ENCODE measurements at regions not wholly inside any gene's neighbourhood (a gene's known extent, or its start where the extent isn't known, plus 50 kb on each side); places are given as distances from the start of the nearest gene placed in this dataset.
A peak's percentile ranks its signal among the peaks of the same experiment; 100 is the strongest.
"Not testable (repeated sequence)": the region's sequence is repeated elsewhere in the genome, so short reads cannot be mapped to it uniquely, and the experiment has no call there.

DNA sequence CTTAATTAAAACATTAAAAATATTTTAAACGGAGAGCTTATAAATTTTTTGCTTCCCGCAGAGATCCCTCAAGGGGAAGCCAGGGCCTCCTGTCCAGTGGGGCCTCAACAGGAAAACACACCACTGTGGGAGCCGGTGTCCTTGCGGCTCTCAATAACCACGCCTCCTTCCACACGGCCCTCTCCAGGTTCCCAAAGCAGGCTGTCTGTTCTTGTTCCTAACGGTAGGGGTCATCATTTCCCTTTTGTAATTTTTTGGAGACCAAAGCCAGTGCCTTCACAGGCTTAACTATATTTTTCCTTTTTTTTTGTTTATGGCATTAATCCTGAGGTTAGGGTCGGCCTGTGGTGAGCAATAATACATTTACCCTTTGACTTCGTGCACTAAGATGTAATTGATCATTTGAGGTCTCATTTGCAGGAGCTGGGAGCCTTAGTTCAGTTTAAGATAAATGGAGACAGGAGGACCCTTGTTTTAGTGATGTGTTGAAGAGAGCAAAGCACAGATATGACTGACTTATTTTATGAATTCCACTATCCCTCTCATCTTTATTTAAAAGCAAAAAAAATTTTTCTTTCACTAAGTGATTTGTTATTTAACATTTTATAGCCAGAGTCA is 77.5 kb upstream of the N4BP1 start:
- CTCF ChIA-PET, result interaction anchor here (0.6 to 3.7 kb wide), 18 partner anchors 8 to 904 kb away, joined by 3 to 26 read pairs (median 4); no protein-coding TSS in a partner anchor
- POLR2A ChIA-PET, result no interaction called here
- TF ChIP-seq, protein P1, sequence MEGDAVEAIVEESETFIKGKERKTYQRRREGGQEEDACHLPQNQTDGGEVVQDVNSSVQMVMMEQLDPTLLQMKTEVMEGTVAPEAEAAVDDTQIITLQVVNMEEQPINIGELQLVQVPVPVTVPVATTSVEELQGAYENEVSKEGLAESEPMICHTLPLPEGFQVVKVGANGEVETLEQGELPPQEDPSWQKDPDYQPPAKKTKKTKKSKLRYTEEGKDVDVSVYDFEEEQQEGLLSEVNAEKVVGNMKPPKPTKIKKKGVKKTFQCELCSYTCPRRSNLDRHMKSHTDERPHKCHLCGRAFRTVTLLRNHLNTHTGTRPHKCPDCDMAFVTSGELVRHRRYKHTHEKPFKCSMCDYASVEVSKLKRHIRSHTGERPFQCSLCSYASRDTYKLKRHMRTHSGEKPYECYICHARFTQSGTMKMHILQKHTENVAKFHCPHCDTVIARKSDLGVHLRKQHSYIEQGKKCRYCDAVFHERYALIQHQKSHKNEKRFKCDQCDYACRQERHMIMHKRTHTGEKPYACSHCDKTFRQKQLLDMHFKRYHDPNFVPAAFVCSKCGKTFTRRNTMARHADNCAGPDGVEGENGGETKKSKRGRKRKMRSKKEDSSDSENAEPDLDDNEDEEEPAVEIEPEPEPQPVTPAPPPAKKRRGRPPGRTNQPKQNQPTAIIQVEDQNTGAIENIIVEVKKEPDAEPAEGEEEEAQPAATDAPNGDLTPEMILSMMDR (IDR thresholded peaks at IDR 0.05; ENCODE audit: control extremely low read depth, extremely low read depth, low read depth, missing control alignments), result peak; percentile 82
- peak; percentile 65 for DNase-seq (ENCODE audit: extremely low spot score)

GRCh38 chr16:48684148-48684547 is 74.2 kb upstream of the N4BP1 start:
- TF ChIP-seq, protein P1 (IDR thresholded peaks at IDR 0.05; ENCODE audit: control extremely low read depth, extremely low read depth, low read depth, missing control alignments), result no peak
- no peak for DNase-seq (ENCODE audit: extremely low spot score)
- POLR2A ChIA-PET, result no interaction called here
- CTCF ChIA-PET, result no interaction called here

- ChIA-PET POLR2A (no interaction called here), CTCF (no interaction called here)
- TF ChIP-seq, protein P1 (IDR thresholded peaks at IDR 0.05; ENCODE audit: control extremely low read depth, extremely low read depth, low read depth, missing control alignments), result no peak
- no peak for DNase-seq (ENCODE audit: extremely low spot score)
Observed at GRCh38 chr16:48682971-48683370, 73.0 kb upstream of the N4BP1 start.

DNA sequence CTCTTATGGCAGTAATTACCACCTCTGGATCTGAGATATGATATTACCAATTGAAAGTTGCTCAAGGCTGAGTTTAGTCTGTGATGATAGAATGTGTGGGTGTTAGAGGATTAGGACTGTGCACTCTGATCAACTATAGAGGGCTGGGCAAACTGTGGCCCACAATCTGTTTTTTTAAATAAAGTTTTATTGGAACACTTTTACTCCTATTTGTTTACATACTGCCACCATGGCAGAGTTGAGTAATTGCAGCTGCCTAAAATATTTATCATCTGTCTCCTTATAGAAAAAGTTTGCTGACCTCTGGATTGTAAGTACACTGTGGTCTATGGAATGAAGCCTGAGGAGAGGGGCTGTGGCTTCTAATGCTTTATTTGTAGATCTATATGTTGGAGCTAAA is 71.5 kb upstream of the N4BP1 start:
- ChIA-PET CTCF (no interaction called here), POLR2A (no interaction called here)
- TF ChIP-seq, protein P1 (IDR thresholded peaks at IDR 0.05; ENCODE audit: control extremely low read depth, extremely low read depth, low read depth, missing control alignments), result no peak
- DNase-seq (ENCODE audit: extremely low spot score), result no peak

GRCh38 chr16:48680881-48681280 is 70.9 kb upstream of the N4BP1 start:
- no peak for DNase-seq (ENCODE audit: extremely low spot score)
- ChIA-PET POLR2A (no interaction called here), CTCF (no interaction called here)
- TF ChIP-seq, protein P1 (IDR thresholded peaks at IDR 0.05; ENCODE audit: control extremely low read depth, extremely low read depth, low read depth, missing control alignments), result no peak

GRCh38 chr16:48676836-48677235 is 66.9 kb upstream of the N4BP1 start:
- TF ChIP-seq, protein P1 (IDR thresholded peaks at IDR 0.05; ENCODE audit: control extremely low read depth, extremely low read depth, low read depth, missing control alignments), result no peak
- POLR2A ChIA-PET, result no interaction called here
- CTCF ChIA-PET, result interaction anchor here (1.3 kb wide), 1 partner anchor 10 kb away, joined by 4 read pairs; no protein-coding TSS in a partner anchor
- no peak for DNase-seq (ENCODE audit: extremely low spot score)

DNA sequence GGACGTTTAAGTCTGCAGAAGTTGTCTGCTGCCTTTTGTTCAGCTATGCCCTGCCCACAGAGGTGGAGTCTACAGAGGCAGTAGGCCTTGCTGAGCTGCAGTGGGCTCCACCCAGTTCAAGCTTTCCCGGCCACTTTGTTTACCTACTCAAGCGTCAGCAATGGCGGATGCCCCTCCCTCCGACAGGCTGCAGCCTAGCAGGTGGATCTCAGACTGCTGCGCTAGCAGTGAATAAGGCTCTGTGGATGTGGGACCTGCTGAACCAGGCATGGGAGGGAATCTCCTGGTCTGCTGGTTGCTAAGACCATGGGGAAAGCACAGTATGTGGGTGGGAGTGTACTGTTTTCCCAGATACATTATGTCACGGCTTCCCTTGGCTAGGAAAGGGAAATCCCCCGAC is 58.2 kb upstream of the N4BP1 start:
- DNase-seq (ENCODE audit: extremely low spot score); POLR2A ChIA-PET; CTCF ChIA-PET: not testable (repeated sequence)
